Hypothalamus (tissue), 51 donors: ENCODE measurements at regions not wholly inside any gene's neighbourhood (a gene's known extent, or its start where the extent isn't known, plus 50 kb on each side); places are given as distances from the start of the nearest gene placed in this dataset.
A peak's percentile ranks its signal among the peaks of the same experiment; 100 is the strongest.

Experiments
- DNase-seq, 51 donors: peaks; one replicate each; lab custom pipeline; 2025; lab: John Stamatoyannopoulos, UW

- DNase-seq = no peak
Measured at GRCh38 chr7:115106316-115106715, 184.4 kb downstream of the MDFIC start.

GRCh38 chr7:115102738-115103137, 180.8 kb downstream of the MDFIC start:
- DNase-seq = no peak

- DNase-seq = no peak
Measured at GRCh38 chr7:115101199-115101598, 179.3 kb downstream of the MDFIC start.

GRCh38 chr7:115099906-115100305, 178.0 kb downstream of the MDFIC start:
- DNase-seq = no peak

GRCh38 chr7:115097175-115097671, 175.3 kb downstream of the MDFIC start:
- DNase-seq = no peak

GRCh38 chr7:115096262-115096661, 174.4 kb downstream of the MDFIC start:
- peak in 6 of 51 donors; percentile 0 to 11 (median 2) for DNase-seq

GRCh38 chr7:115094163-115094562, 172.3 kb downstream of the MDFIC start:
- no peak for DNase-seq

GRCh38 chr7:115088893-115089292, 167.0 kb downstream of the MDFIC start:
- DNase-seq = no peak

- no peak for DNase-seq
Measured at GRCh38 chr7:115087437-115087836, 165.5 kb downstream of the MDFIC start.

GRCh38 chr7:115086146-115086841, 164.4 kb downstream of the MDFIC start:
- DNase-seq = no peak

GRCh38 chr7:115085421-115085820, 163.5 kb downstream of the MDFIC start:
- DNase-seq = no peak

- no peak for DNase-seq
Measured at GRCh38 chr7:115083935-115084334, 162.0 kb downstream of the MDFIC start.

- no peak for DNase-seq
Measured at GRCh38 chr7:115081772-115082171, 159.9 kb downstream of the MDFIC start.

- DNase-seq = no peak
Measured at GRCh38 chr7:115078851-115079250, 157.0 kb downstream of the MDFIC start.

- no peak for DNase-seq
Measured at GRCh38 chr7:115078386-115078785, 156.5 kb downstream of the MDFIC start.

- DNase-seq = no peak
Measured at GRCh38 chr7:115070311-115070710, 148.4 kb downstream of the MDFIC start.
